Caco-2 (cell line): ENCODE measurements at regions not wholly inside any gene's neighbourhood (a gene's known extent, or its start where the extent isn't known, plus 50 kb on each side); places are given as distances from the start of the nearest gene placed in this dataset.

Experiments used
- BruUV-seq: library from RNA; stranded (reverse); fragments of 400-500 nt; replicated peaks from 2 replicates; lab custom pipeline; 2021; lab: Mats Ljungman, UMichigan
- CTCF ChIA-PET: fragments of 300-600 bp; sonication (Branson Sonifier 250); formaldehyde crosslinking; loops from one replicate; lab custom pipeline; 2022; ENCODE audit warnings: antibody characterized with exemption; lab: Charles Lee
- POLR2A ChIA-PET: fragments of 300-600 bp; sonication (Branson Sonifier 250); formaldehyde crosslinking; loops from one replicate; lab custom pipeline; 2022; ENCODE audit warnings: antibody characterized with exemption; lab: Charles Lee
- DNase-seq, 2 experiments: peaks; one replicate each; pipeline versions ENCODE4 v3.0.0 to v3.0.0-alpha.2; 2020 to 2022
- H3K27me3 ChIP-seq: replicated peaks from 2 replicates; pipeline ENCODE4 v1.6.0; 2011; ENCODE audit warnings: low read length; ENCODE audit not compliant: control insufficient read depth, insufficient read depth
- H3K36me3 ChIP-seq: 2 replicates; pipeline ENCODE4 v1.5.1; 2011; ENCODE audit warnings: low read length; ENCODE audit not compliant: control insufficient read depth, insufficient read depth
- H3K4me1 ChIP-seq: fragments of 250-450 bp; sonication (Bioruptor Pico); 2 replicates; pipeline ENCODE4 v1.5.1; 2020; ENCODE audit warnings: mild to moderate bottlenecking
- H3K4me3 ChIP-seq: 2 replicates; pipeline ENCODE4 v1.5.1; 2011; ENCODE audit warnings: low read depth, mild to moderate bottlenecking, control low read depth, low read length
- H3K9me3 ChIP-seq: fragments of 250-450 bp; sonication (Bioruptor Pico); 2 replicates; pipeline ENCODE4 v1.5.1; 2020; ENCODE audit warnings: mild to moderate bottlenecking, moderate library complexity
- H3K27ac Mint-ChIP-seq: one replicate; pipeline ENCODE4 v1.8.0; 2022; ENCODE audit warnings: mixed read lengths; ENCODE audit not compliant: unreplicated experiment
- H3K27me3 Mint-ChIP-seq: one replicate; pipeline ENCODE4 v1.8.0; 2022; ENCODE audit warnings: mixed read lengths; ENCODE audit not compliant: insufficient read depth, unreplicated experiment
- H3K36me3 Mint-ChIP-seq: one replicate; pipeline ENCODE4 v1.8.0; 2022; ENCODE audit warnings: mild to moderate bottlenecking, mixed read lengths; ENCODE audit not compliant: insufficient read depth, unreplicated experiment
- H3K4me1 Mint-ChIP-seq: one replicate; pipeline ENCODE4 v1.8.0; 2022; ENCODE audit warnings: low read depth, mixed read lengths; ENCODE audit not compliant: unreplicated experiment
- H3K4me3 Mint-ChIP-seq: one replicate; pipeline ENCODE4 v1.8.0; 2022; ENCODE audit warnings: mild to moderate bottlenecking, moderate library complexity, mixed read lengths; ENCODE audit not compliant: unreplicated experiment
- H3K9me3 Mint-ChIP-seq: one replicate; pipeline ENCODE4 v1.8.0; 2022; ENCODE audit warnings: mixed read lengths; ENCODE audit not compliant: unreplicated experiment
- intact Hi-C: fragments of 100-400 bp; cut with micrococcal nuclease; formaldehyde crosslinking; loops from one replicate; pipeline ENCODE4 v1.10.0; 2022; ENCODE audit not compliant: unreplicated experiment
- TF ChIP-seq, protein P1 (sequence below), 2 experiments: fragments of 200-600 bp in 1 of 2; IDR thresholded peaks; 1 replicate in 1 of 2; 2 replicates in 1 of 2; pipeline versions ENCODE4 v1.5.1 to v1.8.0; 2011 to 2022; ENCODE audit warnings: antibody characterized with exemption in 1 of 2, control low read depth in 1 of 2, inconsistent platforms in 1 of 2, low read depth in 1 of 2, low read length in 1 of 2, mild to moderate bottlenecking in 1 of 2, moderate library complexity in 1 of 2; ENCODE audit not compliant: insufficient read depth in 1 of 2, severe bottlenecking in 1 of 2, unreplicated experiment in 1 of 2

DNA sequence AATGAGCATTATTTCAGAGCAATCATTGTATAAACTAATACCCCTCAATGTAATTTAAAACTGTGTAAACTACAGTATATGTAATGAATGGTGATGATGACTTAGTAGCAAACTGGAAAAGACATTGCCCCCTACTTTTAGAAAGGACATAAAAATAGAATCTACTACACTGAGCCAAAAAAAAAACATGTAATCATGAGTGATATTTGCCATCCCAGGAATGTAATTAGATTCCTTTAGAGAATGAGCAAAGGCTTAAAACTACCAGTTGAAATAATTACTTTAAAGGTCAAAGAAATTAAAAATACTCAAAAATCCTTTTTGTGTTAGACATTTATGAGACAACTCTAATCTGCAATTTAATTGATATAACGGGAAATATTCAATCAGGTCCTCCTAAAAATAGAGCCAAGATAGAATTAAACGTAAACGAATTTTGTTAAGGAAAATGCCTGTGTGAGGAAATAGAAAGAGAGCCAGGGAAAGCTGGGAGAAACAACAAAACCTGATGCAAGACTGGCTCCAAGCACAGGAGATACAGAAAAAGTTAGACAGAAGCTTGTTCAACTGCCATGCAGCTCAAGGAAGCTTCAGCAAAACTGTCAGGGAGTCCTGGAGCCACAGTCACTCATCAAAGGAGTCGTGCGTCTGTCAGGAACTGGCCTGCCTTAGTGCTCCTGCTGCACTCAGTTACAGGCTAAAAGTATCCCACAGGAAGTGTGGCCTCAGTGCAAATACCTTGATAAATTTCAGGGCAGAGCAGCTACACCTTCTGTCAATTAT lies 655.7 kb upstream of the INTU start:
- intact Hi-C loops = no loop called here
- no TSS peak for BruUV-seq

DNA sequence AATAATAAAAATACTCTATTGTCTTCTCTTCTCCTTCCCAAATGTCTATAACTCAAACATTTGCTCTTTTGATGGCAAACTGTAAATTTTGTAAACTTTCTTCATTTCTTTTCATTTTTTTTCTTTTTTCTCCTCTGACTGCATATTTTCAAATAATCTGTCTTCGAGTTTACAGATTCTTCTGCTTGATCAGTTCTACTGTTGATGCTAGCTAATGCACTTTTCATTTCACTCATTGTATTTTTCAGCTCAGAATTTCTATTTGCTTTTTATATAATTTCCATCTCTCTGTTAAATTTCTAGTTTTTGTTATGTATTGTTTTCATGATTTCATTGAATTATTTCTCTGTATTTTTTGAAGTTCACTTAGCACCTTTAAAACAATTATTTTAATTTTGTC lies 646.8 kb upstream of the INTU start:
- Mint-ChIP-seq H3K4me1 (no peaks in the 10 kb centered on the region), H3K36me3 (no peaks in the 10 kb centered on the region), H3K27ac (no peak overlapping the region), H3K27me3 (no peaks in the 10 kb centered on the region), H3K9me3 (peaks cover 14% of the 10 kb centered on the region), H3K4me3 (no peak overlapping the region)
- Histone ChIP-seq H3K36me3 (no peaks in the 10 kb centered on the region), H3K27me3 (no peaks in the 10 kb centered on the region), H3K4me1 (no peaks in the 10 kb centered on the region), H3K9me3 (no peaks in the 10 kb centered on the region), H3K4me3 (no peak overlapping the region)
- TF ChIP-seq, protein P1, sequence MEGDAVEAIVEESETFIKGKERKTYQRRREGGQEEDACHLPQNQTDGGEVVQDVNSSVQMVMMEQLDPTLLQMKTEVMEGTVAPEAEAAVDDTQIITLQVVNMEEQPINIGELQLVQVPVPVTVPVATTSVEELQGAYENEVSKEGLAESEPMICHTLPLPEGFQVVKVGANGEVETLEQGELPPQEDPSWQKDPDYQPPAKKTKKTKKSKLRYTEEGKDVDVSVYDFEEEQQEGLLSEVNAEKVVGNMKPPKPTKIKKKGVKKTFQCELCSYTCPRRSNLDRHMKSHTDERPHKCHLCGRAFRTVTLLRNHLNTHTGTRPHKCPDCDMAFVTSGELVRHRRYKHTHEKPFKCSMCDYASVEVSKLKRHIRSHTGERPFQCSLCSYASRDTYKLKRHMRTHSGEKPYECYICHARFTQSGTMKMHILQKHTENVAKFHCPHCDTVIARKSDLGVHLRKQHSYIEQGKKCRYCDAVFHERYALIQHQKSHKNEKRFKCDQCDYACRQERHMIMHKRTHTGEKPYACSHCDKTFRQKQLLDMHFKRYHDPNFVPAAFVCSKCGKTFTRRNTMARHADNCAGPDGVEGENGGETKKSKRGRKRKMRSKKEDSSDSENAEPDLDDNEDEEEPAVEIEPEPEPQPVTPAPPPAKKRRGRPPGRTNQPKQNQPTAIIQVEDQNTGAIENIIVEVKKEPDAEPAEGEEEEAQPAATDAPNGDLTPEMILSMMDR (IDR thresholded peaks at IDR 0.05; ENCODE audit: insufficient read depth in 1 of 2, low read depth in 1 of 2, low read length in 1 of 2, severe bottlenecking in 1 of 2, unreplicated experiment in 1 of 2) = no peak
- no TSS peak for BruUV-seq
- intact Hi-C loops = no loop called here
- POLR2A ChIA-PET = no interaction called here
- no peak for DNase-seq
- CTCF ChIA-PET = no interaction called here

More for the DNA sequence above, 655.7 kb upstream of the INTU start:
- TF ChIP-seq, protein P1 (IDR thresholded peaks at IDR 0.05; ENCODE audit: insufficient read depth in 1 of 2, low read depth in 1 of 2, low read length in 1 of 2, severe bottlenecking in 1 of 2, unreplicated experiment in 1 of 2) = no peak
- Histone ChIP-seq H3K9me3 (no peaks in the 10 kb centered on the region), H3K4me1 (no peaks in the 10 kb centered on the region), H3K36me3 (no peaks in the 10 kb centered on the region), H3K27me3 (no peaks in the 10 kb centered on the region), H3K4me3 (no peak overlapping the region)
- H3K4me1 Mint-ChIP-seq = no peaks in the 10 kb centered on the region
- no peak for DNase-seq
- no peak overlapping the region for H3K4me3 Mint-ChIP-seq
- ChIA-PET POLR2A (no interaction called here), CTCF (no interaction called here)
- H3K27me3 Mint-ChIP-seq = peaks cover 12% of the 10 kb centered on the region
- no peaks in the 10 kb centered on the region for H3K36me3 Mint-ChIP-seq
- H3K9me3 Mint-ChIP-seq = no peaks in the 10 kb centered on the region
- no peak overlapping the region for H3K27ac Mint-ChIP-seq

DNA sequence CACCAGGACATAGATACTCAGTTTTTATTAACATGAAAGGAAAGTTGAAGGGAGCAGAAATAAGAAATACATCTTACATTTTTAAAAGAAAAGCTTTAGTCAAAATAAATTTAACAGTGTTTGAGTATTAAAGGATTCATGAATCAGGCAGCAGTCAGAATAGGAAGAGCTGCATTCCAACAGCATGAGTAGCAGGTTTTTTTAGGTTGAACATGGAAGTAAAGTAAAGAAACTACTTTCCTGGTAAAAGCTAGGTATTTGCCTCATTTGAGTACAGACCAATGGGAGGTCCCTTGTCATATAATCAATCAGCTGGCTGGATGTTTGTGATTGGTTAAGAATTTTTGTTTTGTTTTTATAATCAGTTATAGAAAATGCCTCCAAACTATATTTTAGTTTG lies 645.9 kb upstream of the INTU start:
- intact Hi-C loops = no loop called here
- H3K4me3 ChIP-seq = no peak overlapping the region
- ChIA-PET POLR2A (no interaction called here), CTCF (no interaction called here)
- no peaks in the 10 kb centered on the region for H3K9me3 ChIP-seq
- Mint-ChIP-seq H3K4me3 (no peak overlapping the region), H3K27ac (no peak overlapping the region), H3K36me3 (no peaks in the 10 kb centered on the region), H3K27me3 (no peaks in the 10 kb centered on the region), H3K9me3 (peaks cover 14% of the 10 kb centered on the region), H3K4me1 (no peaks in the 10 kb centered on the region)
- DNase-seq = no peak
- TF ChIP-seq, protein P1 (IDR thresholded peaks at IDR 0.05; ENCODE audit: insufficient read depth in 1 of 2, low read depth in 1 of 2, low read length in 1 of 2, severe bottlenecking in 1 of 2, unreplicated experiment in 1 of 2) = no peak
- no peaks in the 10 kb centered on the region for H3K27me3 ChIP-seq
- no TSS peak for BruUV-seq
- no peaks in the 10 kb centered on the region for H3K4me1 ChIP-seq
- H3K36me3 ChIP-seq = no peaks in the 10 kb centered on the region
